ENCODE measurements at regions not wholly inside any gene's neighbourhood (a gene's known extent, or its start where the extent isn't known, plus 50 kb on each side); places are given as distances from the start of the nearest gene placed in this dataset.

DNA sequence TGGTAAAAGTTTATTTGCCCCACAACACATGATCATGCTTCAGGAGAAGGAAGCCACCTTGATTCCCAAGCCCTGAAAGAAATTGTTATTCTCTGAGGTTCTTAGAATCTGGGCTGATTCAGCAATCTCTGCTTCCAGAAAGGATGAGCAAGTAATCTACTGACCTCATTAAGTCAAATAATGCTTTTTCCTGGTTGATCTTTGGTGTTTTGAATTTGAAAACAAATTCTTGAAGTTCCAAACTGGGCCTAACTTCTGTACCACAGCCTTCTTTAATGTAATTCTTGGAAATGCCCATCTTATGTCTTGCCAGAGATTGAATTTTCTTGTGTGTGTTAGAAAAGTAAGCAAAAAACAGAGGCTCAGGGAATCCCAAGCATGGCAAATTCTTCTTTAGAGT, 319.2 kb upstream of the DDHD1 start:
- no peak for DNase-seq (ENCODE audit: low read depth in 2 of 2)
- TF ChIP-seq, protein P1, sequence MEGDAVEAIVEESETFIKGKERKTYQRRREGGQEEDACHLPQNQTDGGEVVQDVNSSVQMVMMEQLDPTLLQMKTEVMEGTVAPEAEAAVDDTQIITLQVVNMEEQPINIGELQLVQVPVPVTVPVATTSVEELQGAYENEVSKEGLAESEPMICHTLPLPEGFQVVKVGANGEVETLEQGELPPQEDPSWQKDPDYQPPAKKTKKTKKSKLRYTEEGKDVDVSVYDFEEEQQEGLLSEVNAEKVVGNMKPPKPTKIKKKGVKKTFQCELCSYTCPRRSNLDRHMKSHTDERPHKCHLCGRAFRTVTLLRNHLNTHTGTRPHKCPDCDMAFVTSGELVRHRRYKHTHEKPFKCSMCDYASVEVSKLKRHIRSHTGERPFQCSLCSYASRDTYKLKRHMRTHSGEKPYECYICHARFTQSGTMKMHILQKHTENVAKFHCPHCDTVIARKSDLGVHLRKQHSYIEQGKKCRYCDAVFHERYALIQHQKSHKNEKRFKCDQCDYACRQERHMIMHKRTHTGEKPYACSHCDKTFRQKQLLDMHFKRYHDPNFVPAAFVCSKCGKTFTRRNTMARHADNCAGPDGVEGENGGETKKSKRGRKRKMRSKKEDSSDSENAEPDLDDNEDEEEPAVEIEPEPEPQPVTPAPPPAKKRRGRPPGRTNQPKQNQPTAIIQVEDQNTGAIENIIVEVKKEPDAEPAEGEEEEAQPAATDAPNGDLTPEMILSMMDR (IDR thresholded peaks at IDR 0.05; ENCODE audit: low read depth, low read length): no peak
- no peak overlapping the region for H3K4me3 ChIP-seq (replicated peaks in 1 of 2; ENCODE audit: low read depth in 2 of 2, low read length in 2 of 2)

DNA sequence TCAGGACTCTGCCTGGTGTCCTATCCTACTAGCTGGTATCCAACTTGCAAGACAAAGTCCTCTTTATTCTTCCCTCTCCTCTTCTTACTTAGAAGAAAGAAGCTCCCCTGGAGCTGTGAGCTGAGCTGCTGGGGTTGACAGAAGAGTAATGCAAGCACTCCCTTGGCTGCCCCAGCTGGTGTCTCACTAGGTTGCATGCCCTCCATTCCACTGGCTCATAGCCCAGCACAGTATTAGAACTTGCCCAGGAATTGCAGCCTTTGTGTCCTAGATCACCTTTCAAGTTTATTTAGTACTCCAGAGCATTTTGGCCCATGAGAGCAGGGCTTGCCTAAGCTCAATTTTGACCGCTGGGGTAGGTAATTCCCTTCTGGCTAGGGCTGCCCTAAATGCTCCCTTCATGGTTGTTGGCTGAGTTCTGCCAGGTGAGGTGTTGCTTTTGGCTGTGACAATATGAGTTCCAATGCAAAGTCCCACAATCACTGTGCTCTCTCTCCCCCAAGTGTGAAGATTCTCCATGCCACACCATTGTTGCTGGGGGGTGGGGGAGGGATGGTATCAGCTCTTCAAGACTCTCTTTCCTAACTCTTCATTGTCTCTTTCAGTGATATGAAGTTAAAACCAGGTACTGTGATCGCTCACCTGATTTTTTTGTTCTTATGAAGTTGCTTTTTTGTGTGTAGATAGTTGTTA, 317.4 kb upstream of the DDHD1 start:
- H3K4me3 ChIP-seq (replicated peaks in 1 of 2; ENCODE audit: low read depth in 2 of 2, low read length in 2 of 2): no peak overlapping the region
- DNase-seq (ENCODE audit: low read depth in 2 of 2): peak in 1 of 2 donors; percentile 34
- TF ChIP-seq, protein P1 (IDR thresholded peaks at IDR 0.05; ENCODE audit: low read depth, low read length): no peak

DNA sequence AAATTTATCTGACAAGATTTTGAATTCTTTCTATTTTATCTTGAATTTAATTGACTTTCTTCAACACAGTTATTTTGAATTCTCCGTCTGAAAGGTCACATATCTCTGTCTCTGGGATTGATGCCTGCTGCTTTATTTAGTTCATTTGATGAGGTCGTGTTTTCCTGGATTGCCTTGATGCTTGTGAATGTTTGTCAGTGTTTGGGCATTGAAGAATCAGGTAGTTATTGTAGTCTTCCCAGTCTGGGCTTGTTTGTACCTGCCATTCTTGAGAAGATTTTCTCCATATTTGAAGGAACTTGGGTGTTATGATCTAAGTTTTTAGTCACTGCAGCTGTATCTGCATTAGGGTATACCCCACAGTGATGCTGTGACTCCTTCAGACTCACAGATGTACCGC, 315.8 kb upstream of the DDHD1 start:
- no peak for DNase-seq (ENCODE audit: low read depth in 2 of 2)
- H3K4me3 ChIP-seq (replicated peaks in 1 of 2; ENCODE audit: low read depth in 2 of 2, low read length in 2 of 2): no peak overlapping the region
- TF ChIP-seq, protein P1 (IDR thresholded peaks at IDR 0.05; ENCODE audit: low read depth, low read length): no peak

DNA sequence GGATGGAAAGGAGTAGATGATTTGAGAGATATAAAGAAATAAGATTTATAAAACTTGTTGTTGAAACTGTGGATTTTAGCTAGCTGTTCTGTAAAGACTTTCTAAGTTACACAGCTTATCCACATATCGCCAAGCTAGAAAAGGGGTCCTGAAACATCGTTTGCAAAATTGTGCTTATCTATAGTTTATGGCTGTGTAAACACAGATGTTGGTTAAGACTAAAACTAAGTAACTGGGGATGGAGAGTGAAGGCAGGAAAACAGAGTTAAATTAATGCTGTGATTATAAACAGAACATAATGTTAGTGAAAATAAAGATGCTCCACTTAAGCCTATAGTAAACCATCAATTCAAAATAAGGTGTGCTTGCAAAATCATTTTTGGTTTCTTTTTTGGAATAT, 311.3 kb upstream of the DDHD1 start:
- no peak for DNase-seq (ENCODE audit: low read depth in 2 of 2)
- TF ChIP-seq, protein P1 (IDR thresholded peaks at IDR 0.05; ENCODE audit: low read depth, low read length): no peak
- no peak overlapping the region for H3K4me3 ChIP-seq (replicated peaks in 1 of 2; ENCODE audit: low read depth in 2 of 2, low read length in 2 of 2)

DNA sequence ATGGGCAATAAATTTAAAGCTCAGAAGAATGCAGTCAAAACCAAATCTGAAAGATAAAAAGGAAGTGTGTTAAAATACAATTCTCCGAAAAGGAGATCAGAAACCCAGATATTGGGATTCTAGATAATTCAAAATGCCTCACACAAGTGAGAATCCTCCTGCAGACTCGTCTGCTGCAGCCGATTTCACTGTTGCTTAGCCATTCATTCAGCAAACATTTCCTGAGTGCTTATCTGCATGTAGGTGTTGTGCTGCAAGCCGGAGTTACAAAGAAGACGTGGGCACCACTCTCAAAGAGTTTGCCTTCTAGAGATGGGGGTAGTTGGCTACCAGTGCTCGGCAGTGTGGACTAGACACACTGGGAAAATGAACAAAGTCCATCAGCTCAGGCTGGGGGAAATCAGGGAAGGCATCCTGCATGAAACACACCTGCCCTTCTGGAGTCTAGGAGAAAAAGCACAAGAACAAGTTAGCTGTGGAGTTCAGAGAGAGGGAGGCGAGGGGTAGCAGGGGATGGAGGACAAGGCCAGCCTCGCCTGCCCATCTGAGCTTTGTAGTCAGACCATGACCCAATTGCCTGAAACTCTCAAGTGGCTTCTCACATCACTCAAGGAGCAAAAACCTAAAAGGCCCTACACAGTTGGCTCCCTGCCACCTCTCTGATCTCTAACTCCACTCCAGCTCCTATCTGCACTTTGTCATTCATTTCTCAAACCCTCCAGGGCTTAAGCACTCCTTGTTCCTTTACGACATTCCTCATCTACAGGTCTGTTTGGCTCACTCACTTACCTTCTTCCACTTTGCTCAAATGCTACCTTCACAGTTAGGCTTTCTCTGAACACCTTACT, 310.0 kb upstream of the DDHD1 start:
- no peak for DNase-seq (ENCODE audit: low read depth in 2 of 2)
- TF ChIP-seq, protein P1 (IDR thresholded peaks at IDR 0.05; ENCODE audit: low read depth, low read length): no peak
- H3K4me3 ChIP-seq (replicated peaks in 1 of 2; ENCODE audit: low read depth in 2 of 2, low read length in 2 of 2): no peak overlapping the region

DNA sequence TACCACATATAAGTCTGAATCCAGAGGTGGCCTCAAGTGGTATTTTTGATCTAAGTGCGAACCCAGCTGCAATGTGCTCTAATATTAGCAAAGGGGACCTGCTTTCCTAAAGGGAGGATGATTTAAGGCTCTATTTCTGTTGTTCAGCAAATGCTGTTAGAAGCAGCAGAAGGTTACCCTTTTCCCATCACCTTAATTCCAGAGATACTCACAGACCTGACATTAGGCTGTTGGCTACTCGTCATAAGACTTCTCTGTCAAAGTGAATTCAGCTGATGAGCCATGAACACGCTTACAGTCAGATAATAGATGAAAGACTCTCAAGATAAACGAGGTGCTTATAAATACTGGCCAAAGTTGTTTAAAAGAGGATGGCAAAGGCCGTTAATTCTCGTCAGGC, 308.7 kb upstream of the DDHD1 start:
- TF ChIP-seq, protein P1 (IDR thresholded peaks at IDR 0.05; ENCODE audit: low read depth, low read length): no peak
- no peak overlapping the region for H3K4me3 ChIP-seq (replicated peaks in 1 of 2; ENCODE audit: low read depth in 2 of 2, low read length in 2 of 2)

More for the DNA sequence above, 308.7 kb upstream of the DDHD1 start:
- DNase-seq (ENCODE audit: low read depth in 2 of 2): no peak
